BLaER1 treated with 17β-estradiol and CSF1 and Interleukin-3, amounts not matched to agents 10 nM and 100 nM (cell line): ENCODE measurements at regions not wholly inside any gene's neighbourhood (a gene's known extent, or its start where the extent isn't known, plus 50 kb on each side); places are given as distances from the start of the nearest gene placed in this dataset.

Experiments
- H3K27ac ChIP-seq, 11 experiments: shearing (Covaris generic); formaldehyde crosslinking; 2 replicates each; pipeline ENCODE4 v1.8.1; 2022
- H3K27me3 ChIP-seq, 11 experiments: shearing (Covaris generic); formaldehyde crosslinking; 2 replicates each; pipeline ENCODE4 v1.8.1; 2022
- H3K36me3 ChIP-seq, 11 experiments: shearing (Covaris generic); formaldehyde crosslinking; 2 replicates each; pipeline ENCODE4 v1.8.1; 2022
- H3K4me1 ChIP-seq, 10 experiments: shearing (Covaris generic); formaldehyde crosslinking; 2 replicates each; pipeline ENCODE4 v1.8.1; 2022
- H3K4me2 ChIP-seq, 11 experiments: shearing (Covaris generic); formaldehyde crosslinking; 2 replicates each; pipeline ENCODE4 v1.8.1; 2022
- H3K4me3 ChIP-seq, 10 experiments: shearing (Covaris generic); formaldehyde crosslinking; 2 replicates each; pipeline ENCODE4 v1.8.1; 2022
- H3K9ac ChIP-seq, 11 experiments: shearing (Covaris generic); formaldehyde crosslinking; 2 replicates each; pipeline ENCODE4 v1.8.1; 2022
- H3K9me3 ChIP-seq, 11 experiments: shearing (Covaris generic); formaldehyde crosslinking; replicated peaks in 1 of 11; 2 replicates each; pipeline ENCODE4 v1.8.1; 2022
- H4K20me1 ChIP-seq, 11 experiments: shearing (Covaris generic); formaldehyde crosslinking; 2 replicates each; pipeline ENCODE4 v1.8.1; 2022
- Cebpa-rat ChIP-seq, 11 experiments: shearing (Covaris generic); IDR thresholded peaks; 2 replicates each; pipeline ENCODE4 v1.8.1; 2022

- H3K27ac ChIP-seq: no peak overlapping the region
- no peak overlapping the region for H3K9ac ChIP-seq
- no peaks in the 10 kb centered on the region for H3K36me3 ChIP-seq
- no peak overlapping the region for H3K4me3 ChIP-seq
- H3K4me1 ChIP-seq: peaks cover 0 to 12% (median 0%) of the 10 kb centered on the region in 10 experiments; a peak in 2 of 20 replicates
- no peaks in the 10 kb centered on the region for H3K9me3 ChIP-seq
- no peaks in the 10 kb centered on the region for H4K20me1 ChIP-seq
- no peak for TF ChIP-seq Cebpa-rat (IDR thresholded peaks at IDR 0.05)
- no peak overlapping the region for H3K4me2 ChIP-seq
- H3K27me3 ChIP-seq: no peaks in the 10 kb centered on the region
Measured at GRCh38 chr15:96222981-96223380, 107.5 kb upstream of the NR2F2 start.

GRCh38 chr15:96223939-96224338 lies 106.6 kb upstream of the NR2F2 start:
- Histone ChIP-seq H3K36me3 (no peaks in the 10 kb centered on the region), H3K4me3 (no peak overlapping the region), H3K4me1 (peaks cover 0 to 2% (median 0%) of the 10 kb centered on the region in 10 experiments; a peak in 1 of 20 replicates), H3K9ac (no peak overlapping the region), H3K27ac (no peak overlapping the region), H3K4me2 (no peak overlapping the region), H4K20me1 (no peaks in the 10 kb centered on the region), H3K9me3 (no peaks in the 10 kb centered on the region), H3K27me3 (no peaks in the 10 kb centered on the region)
- no peak for TF ChIP-seq Cebpa-rat (IDR thresholded peaks at IDR 0.05)

DNA sequence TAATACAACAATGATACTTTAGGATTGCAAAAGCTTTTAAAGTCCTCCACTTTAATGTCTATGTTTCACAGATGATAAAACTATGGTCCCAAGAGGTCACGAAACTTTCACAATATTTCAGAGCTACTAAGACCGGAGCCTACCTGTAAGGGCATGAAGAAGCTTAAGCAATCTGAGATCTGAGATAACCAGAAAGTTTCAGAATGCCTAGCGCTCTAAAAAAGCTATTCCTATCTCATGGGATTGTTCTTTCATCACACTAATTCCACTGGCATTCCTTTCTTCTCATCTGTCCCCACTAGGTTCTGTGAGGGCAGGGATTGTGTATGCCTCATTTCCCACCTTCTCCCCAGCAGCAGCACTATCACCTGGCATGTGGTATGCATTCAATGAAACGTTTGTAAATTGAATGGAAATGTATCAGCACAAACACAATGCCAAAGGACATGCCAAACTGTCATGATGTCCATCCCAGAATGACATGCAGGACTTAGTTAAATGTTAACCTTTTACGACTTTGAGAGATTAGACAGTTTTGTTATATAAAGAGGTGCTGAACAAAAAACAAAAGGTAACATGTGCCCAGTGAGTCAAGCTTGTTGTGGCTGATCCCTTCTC lies 104.7 kb upstream of the NR2F2 start:
- Histone ChIP-seq H3K27ac (no peak overlapping the region), H3K9me3 (no peaks in the 10 kb centered on the region), H4K20me1 (no peaks in the 10 kb centered on the region), H3K4me1 (no peaks in the 10 kb centered on the region), H3K4me2 (no peak overlapping the region), H3K9ac (no peak overlapping the region), H3K36me3 (no peaks in the 10 kb centered on the region), H3K27me3 (no peaks in the 10 kb centered on the region), H3K4me3 (no peak overlapping the region)
- TF ChIP-seq Cebpa-rat (IDR thresholded peaks at IDR 0.05): no peak

- no peaks in the 10 kb centered on the region for H3K9me3 ChIP-seq
- H3K4me2 ChIP-seq: no peak overlapping the region
- no peak overlapping the region for H3K27ac ChIP-seq
- H3K36me3 ChIP-seq: no peaks in the 10 kb centered on the region
- H3K27me3 ChIP-seq: no peaks in the 10 kb centered on the region
- H3K4me3 ChIP-seq: no peak overlapping the region
- no peak for TF ChIP-seq Cebpa-rat (IDR thresholded peaks at IDR 0.05)
- no peaks in the 10 kb centered on the region for H3K4me1 ChIP-seq
- no peaks in the 10 kb centered on the region for H4K20me1 ChIP-seq
- no peak overlapping the region for H3K9ac ChIP-seq
Measured at GRCh38 chr15:96230526-96231181, 99.8 kb upstream of the NR2F2 start.

DNA sequence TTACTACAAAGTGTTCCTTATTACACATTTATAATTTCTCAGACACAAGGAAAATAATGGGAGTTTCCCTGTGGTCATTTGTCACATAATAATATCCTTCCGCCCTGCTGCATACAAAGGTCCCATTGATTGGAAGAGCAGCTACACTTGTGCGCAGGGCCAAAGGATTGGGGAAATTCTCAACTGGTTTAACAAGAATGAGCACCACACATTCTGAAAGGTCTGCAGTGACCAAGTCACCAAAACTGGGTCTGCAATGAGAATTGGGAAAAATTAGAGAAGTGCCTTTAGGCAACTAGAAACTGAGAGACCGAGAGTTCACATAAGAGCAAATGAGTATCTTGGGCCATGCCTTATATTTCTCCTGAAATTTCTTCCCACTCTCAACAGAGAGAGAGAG lies 98.2 kb upstream of the NR2F2 start:
- H4K20me1 ChIP-seq: no peaks in the 10 kb centered on the region
- no peak overlapping the region for H3K27ac ChIP-seq
- no peaks in the 10 kb centered on the region for H3K36me3 ChIP-seq
- no peak for TF ChIP-seq Cebpa-rat (IDR thresholded peaks at IDR 0.05)
- H3K9me3 ChIP-seq: no peaks in the 10 kb centered on the region
- no peak overlapping the region for H3K4me3 ChIP-seq
- H3K27me3 ChIP-seq: no peaks in the 10 kb centered on the region
- H3K4me2 ChIP-seq: no peak overlapping the region
- no peaks in the 10 kb centered on the region for H3K4me1 ChIP-seq
- no peak overlapping the region for H3K9ac ChIP-seq

DNA sequence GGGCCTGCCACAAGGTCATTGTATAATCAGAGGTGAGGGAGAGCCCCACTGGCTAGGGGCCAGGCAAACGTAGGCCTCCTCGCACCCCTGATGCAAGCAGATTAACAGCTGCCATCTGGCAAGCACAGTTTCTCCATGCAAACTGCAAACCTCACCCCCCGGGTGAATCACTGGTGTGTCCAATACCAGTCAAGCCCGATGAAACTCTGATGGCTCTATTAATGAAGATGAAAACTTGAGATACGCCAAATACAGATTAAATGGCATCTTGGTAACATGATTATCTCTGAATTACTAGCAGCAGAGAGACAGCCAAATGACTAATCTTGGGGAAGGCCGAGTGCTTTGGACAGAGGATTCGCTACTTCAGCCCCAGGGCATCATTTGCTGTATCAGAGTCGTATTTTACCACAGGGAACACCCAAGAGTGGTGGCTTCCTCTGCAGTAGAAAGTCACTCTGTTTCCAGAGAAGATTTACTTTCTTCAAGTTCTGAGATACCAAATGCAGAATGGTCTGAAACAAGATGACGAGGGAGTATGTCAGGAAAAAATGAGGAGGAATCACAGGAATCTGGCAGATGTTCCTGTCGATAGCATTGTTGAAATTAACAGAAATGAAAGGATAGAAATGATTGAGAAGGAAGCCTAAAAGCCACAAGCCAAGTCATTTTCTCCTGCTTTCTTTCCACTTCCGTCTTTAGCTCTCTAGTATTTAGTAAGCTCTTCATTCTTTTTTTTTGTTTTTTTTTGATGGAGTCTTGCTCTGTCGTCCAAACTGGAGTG lies 96.2 kb upstream of the NR2F2 start:
- Histone ChIP-seq H3K9ac (no peak overlapping the region), H3K27me3 (no peaks in the 10 kb centered on the region), H3K4me3 (no peak overlapping the region), H3K27ac (no peak overlapping the region), H3K36me3 (no peaks in the 10 kb centered on the region), H3K4me2 (no peak overlapping the region), H4K20me1 (no peaks in the 10 kb centered on the region), H3K4me1 (no peaks in the 10 kb centered on the region), H3K9me3 (no peaks in the 10 kb centered on the region)
- no peak for TF ChIP-seq Cebpa-rat (IDR thresholded peaks at IDR 0.05)

- no peaks in the 10 kb centered on the region for H3K4me1 ChIP-seq
- H3K27me3 ChIP-seq: no peaks in the 10 kb centered on the region
- H4K20me1 ChIP-seq: no peaks in the 10 kb centered on the region
- no peaks in the 10 kb centered on the region for H3K36me3 ChIP-seq
- no peak overlapping the region for H3K27ac ChIP-seq
- H3K4me2 ChIP-seq: no peak overlapping the region
- no peak for TF ChIP-seq Cebpa-rat (IDR thresholded peaks at IDR 0.05)
- no peak overlapping the region for H3K4me3 ChIP-seq
- H3K9ac ChIP-seq: no peak overlapping the region
- H3K9me3 ChIP-seq: no peaks in the 10 kb centered on the region
Measured at GRCh38 chr15:96237002-96237401, 93.5 kb upstream of the NR2F2 start.

- TF ChIP-seq Cebpa-rat (IDR thresholded peaks at IDR 0.05): no peak
Measured at GRCh38 chr15:96242761-96243160, 87.7 kb upstream of the NR2F2 start.

GRCh38 chr15:96243701-96244100 lies 86.8 kb upstream of the NR2F2 start:
- H4K20me1 ChIP-seq: no peaks in the 10 kb centered on the region
- no peaks in the 10 kb centered on the region for H3K27me3 ChIP-seq
- H3K9ac ChIP-seq: no peak overlapping the region
- no peak for TF ChIP-seq Cebpa-rat (IDR thresholded peaks at IDR 0.05)
- H3K36me3 ChIP-seq: no peaks in the 10 kb centered on the region
- H3K4me3 ChIP-seq: no peak overlapping the region
- H3K27ac ChIP-seq: no peak overlapping the region
- no peaks in the 10 kb centered on the region for H3K4me1 ChIP-seq
- no peak overlapping the region for H3K4me2 ChIP-seq
- H3K9me3 ChIP-seq: no peaks in the 10 kb centered on the region

More at GRCh38 chr15:96242761-96243160, 87.7 kb upstream of the NR2F2 start:
- Histone ChIP-seq H3K4me2 (no peak overlapping the region), H3K4me1 (no peaks in the 10 kb centered on the region), H3K9ac (no peak overlapping the region), H3K27ac (no peak overlapping the region), H4K20me1 (no peaks in the 10 kb centered on the region), H3K4me3 (no peak overlapping the region), H3K9me3 (no peaks in the 10 kb centered on the region), H3K27me3 (no peaks in the 10 kb centered on the region), H3K36me3 (no peaks in the 10 kb centered on the region)
